Testis (tissue), 2 donors: ENCODE measurements at regions not wholly inside any gene's neighbourhood (a gene's known extent, or its start where the extent isn't known, plus 50 kb on each side); places are given as distances from the start of the nearest gene placed in this dataset.

Source experiments
- DNase-seq: peaks from one replicate; pipeline ENCODE4 v3.0.0-alpha.2; 2019
- H3K27ac ChIP-seq, 2 donors: fragments of 200-600 bp; sonication (generic); one replicate each; pipeline ENCODE4 v1.5.1; 2019
- H3K27me3 ChIP-seq: fragments of 200-600 bp; sonication (generic); one replicate; pipeline ENCODE4 v1.5.1; 2019
- H3K36me3 ChIP-seq: fragments of 200-600 bp; sonication (generic); one replicate; pipeline ENCODE4 v1.5.1; 2017; ENCODE audit warnings: low read depth; ENCODE audit errors: missing control alignments
- H3K4me1 ChIP-seq: fragments of 200-600 bp; sonication (generic); one replicate; pipeline ENCODE4 v1.5.1; 2019
- H3K4me3 ChIP-seq, 2 donors: fragments of 200-600 bp; sonication (generic); one replicate each; pipeline ENCODE4 v1.5.1; 2017 to 2019
- H3K9me3 ChIP-seq: fragments of 200-600 bp; sonication (generic); one replicate; pipeline ENCODE4 v1.5.1; 2017
- POLR2A ChIP-seq: fragments of 450-650 bp; IDR thresholded peaks from one replicate; pipeline ENCODE4 v1.6.1; 2017; ENCODE audit warnings: antibody characterized with exemption, mild to moderate bottlenecking, moderate library complexity
- WGBS, 2 donors: methylation state at CpG; one replicate each; pipeline ENCODE4 v1.1.5; 2018; 5-methylcytosine and 5-hydroxymethylcytosine counted together
- intact Hi-C: fragments of 100-400 bp; cut with DNase I; formaldehyde crosslinking; loops from one replicate; pipeline ENCODE4 v1.15.1; 2023; ENCODE audit warnings: low total_unique reads
- TF ChIP-seq, protein P1 (sequence below), 3 experiments: fragments of 450-650 bp in 2 of 3; fragments of 200-600 bp in 1 of 3; sonication (generic) in 1 of 3; IDR thresholded peaks; one replicate each; pipeline ENCODE4 v1.5.1; 2016 to 2019; ENCODE audit warnings: antibody characterized with exemption in 3 of 3, mild to moderate bottlenecking in 2 of 3, moderate library complexity in 1 of 3

GRCh38 chr16:9296271-9296590, 204.8 kb downstream of the HAPSTR1 start:
- TF ChIP-seq, protein P1, sequence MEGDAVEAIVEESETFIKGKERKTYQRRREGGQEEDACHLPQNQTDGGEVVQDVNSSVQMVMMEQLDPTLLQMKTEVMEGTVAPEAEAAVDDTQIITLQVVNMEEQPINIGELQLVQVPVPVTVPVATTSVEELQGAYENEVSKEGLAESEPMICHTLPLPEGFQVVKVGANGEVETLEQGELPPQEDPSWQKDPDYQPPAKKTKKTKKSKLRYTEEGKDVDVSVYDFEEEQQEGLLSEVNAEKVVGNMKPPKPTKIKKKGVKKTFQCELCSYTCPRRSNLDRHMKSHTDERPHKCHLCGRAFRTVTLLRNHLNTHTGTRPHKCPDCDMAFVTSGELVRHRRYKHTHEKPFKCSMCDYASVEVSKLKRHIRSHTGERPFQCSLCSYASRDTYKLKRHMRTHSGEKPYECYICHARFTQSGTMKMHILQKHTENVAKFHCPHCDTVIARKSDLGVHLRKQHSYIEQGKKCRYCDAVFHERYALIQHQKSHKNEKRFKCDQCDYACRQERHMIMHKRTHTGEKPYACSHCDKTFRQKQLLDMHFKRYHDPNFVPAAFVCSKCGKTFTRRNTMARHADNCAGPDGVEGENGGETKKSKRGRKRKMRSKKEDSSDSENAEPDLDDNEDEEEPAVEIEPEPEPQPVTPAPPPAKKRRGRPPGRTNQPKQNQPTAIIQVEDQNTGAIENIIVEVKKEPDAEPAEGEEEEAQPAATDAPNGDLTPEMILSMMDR (IDR thresholded peaks at IDR 0.05): no peak
- no peak for TF ChIP-seq POLR2A
- H3K27me3 ChIP-seq: no peaks in the 10 kb centered on the region
- H3K4me3 ChIP-seq: no peak overlapping the region
- no peak overlapping the region for H3K27ac ChIP-seq
- no peaks in the 10 kb centered on the region for H3K4me1 ChIP-seq
- no peak for DNase-seq
- no peaks in the 10 kb centered on the region for H3K36me3 ChIP-seq
- WGBS, 2 donors: 51% methylated on average over 2 of the region's 2 CpGs
- no peaks in the 10 kb centered on the region for H3K9me3 ChIP-seq
- intact Hi-C loops: no loop called here

GRCh38 chr16:9297437-9298113, 206.1 kb downstream of the HAPSTR1 start:
- H3K36me3 ChIP-seq: no peaks in the 10 kb centered on the region
- TF ChIP-seq, protein P1 (IDR thresholded peaks at IDR 0.05): peak in 2 of 3 experiments; percentile 45 to 56
- TF ChIP-seq POLR2A: no peak
- DNase-seq: peak; percentile 54
- H3K4me1 ChIP-seq: no peaks in the 10 kb centered on the region
- intact Hi-C loops: no loop called here
- no peak overlapping the region for H3K27ac ChIP-seq
- no peak overlapping the region for H3K4me3 ChIP-seq
- 61 to 76% methylated on average over 12 of the region's 12 CpGs for WGBS, 2 donors
- H3K9me3 ChIP-seq: no peaks in the 10 kb centered on the region
- no peaks in the 10 kb centered on the region for H3K27me3 ChIP-seq

- TF ChIP-seq, protein P1 (IDR thresholded peaks at IDR 0.05): no peak
- no peak for TF ChIP-seq POLR2A
- no peaks in the 10 kb centered on the region for H3K36me3 ChIP-seq
- no peak overlapping the region for H3K4me3 ChIP-seq
- no peaks in the 10 kb centered on the region for H3K9me3 ChIP-seq
- intact Hi-C loops: no loop called here
- WGBS, 2 donors: 84 to 87% methylated on average over 4 of the region's 4 CpGs
- no peaks in the 10 kb centered on the region for H3K4me1 ChIP-seq
- no peak for DNase-seq
- H3K27me3 ChIP-seq: no peaks in the 10 kb centered on the region
- no peak overlapping the region for H3K27ac ChIP-seq
Observed at GRCh38 chr16:9300252-9300651, 208.8 kb downstream of the HAPSTR1 start.

DNA sequence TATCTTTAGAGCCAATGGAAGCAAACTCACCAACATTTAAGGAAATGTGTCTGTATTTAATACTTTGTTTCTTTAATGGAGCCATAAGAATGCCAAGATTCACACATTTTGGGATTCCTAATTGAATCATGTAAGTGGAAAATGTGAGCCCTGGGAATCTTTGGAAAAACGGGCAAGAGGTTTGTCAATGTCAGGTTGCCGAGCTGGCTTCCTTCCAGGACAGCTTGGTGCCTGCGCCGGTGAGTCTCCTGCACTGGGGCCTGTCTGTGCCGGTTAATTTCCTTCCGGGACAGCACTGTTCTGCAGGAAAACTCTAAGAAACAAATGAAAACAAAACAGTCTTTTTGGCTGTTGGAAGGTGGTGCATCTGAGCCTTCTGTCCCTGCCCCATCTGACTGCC, 210.6 kb downstream of the HAPSTR1 start:
- 68 to 80% methylated on average over 6 of the region's 6 CpGs for WGBS, 2 donors
- intact Hi-C loops: no loop called here

More for the DNA sequence above, 210.6 kb downstream of the HAPSTR1 start:
- Histone ChIP-seq H3K36me3 (no peaks in the 10 kb centered on the region), H3K27me3 (no peaks in the 10 kb centered on the region), H3K4me1 (no peaks in the 10 kb centered on the region), H3K27ac (no peak overlapping the region), H3K4me3 (no peak overlapping the region), H3K9me3 (no peaks in the 10 kb centered on the region)
- no peak for TF ChIP-seq POLR2A
- TF ChIP-seq, protein P1 (IDR thresholded peaks at IDR 0.05): no peak
- no peak for DNase-seq
